ENCODE measurements at regions not wholly inside any gene's neighbourhood (a gene's known extent, or its start where the extent isn't known, plus 50 kb on each side); places are given as distances from the start of the nearest gene placed in this dataset.

- no peak for FAIRE-seq
Observed at GRCh38 chr10:117878626-117879025, 168.1 kb downstream of the RAB11FIP2 start.

GRCh38 chr10:117884093-117884492 is 162.6 kb downstream of the RAB11FIP2 start:
- ChIA-PET POLR2A (no interaction called here), CTCF (no interaction called here)
- TF ChIP-seq RAD21 (conservative IDR thresholded peaks at IDR 0.05 in 1 of 2, IDR thresholded peaks at IDR 0.05 in 1 of 2) (no peak), RCOR1 (IDR thresholded peaks at IDR 0.05; ENCODE audit: low read depth, low read length) (no peak)
- no peak overlapping the region for H3K4me3 ChIP-seq
- H3K4me2 ChIP-seq: no peak overlapping the region
- H3K27ac ChIP-seq: no peak overlapping the region
- DNase-seq (ENCODE audit: low read depth in 1 of 2, low spot score in 1 of 2) (no peak), ATAC-seq (no peak), FAIRE-seq (no peak)
- 26% methylated on average over 3 of the region's 4 CpGs for WGBS (ENCODE audit: missing lambda C conversion rate)
- no peaks in the 10 kb centered on the region for H3K9me3 ChIP-seq
- H3K4me1 ChIP-seq: no peaks in the 10 kb centered on the region

More at GRCh38 chr10:117878626-117879025, 168.1 kb downstream of the RAB11FIP2 start:
- no peak for ATAC-seq
- POLR2A ChIA-PET: no interaction called here
- no peaks in the 10 kb centered on the region for H3K4me1 ChIP-seq
- no peaks in the 10 kb centered on the region for H3K9me3 ChIP-seq
- no peak overlapping the region for H3K27ac ChIP-seq
- H3K4me2 ChIP-seq: no peak overlapping the region
- WGBS (ENCODE audit: missing lambda C conversion rate): 1% methylated on average over 5 of the region's 5 CpGs
- DNase-seq (ENCODE audit: low read depth in 1 of 2, low spot score in 1 of 2): no peak
- TF ChIP-seq ZFP36 (IDR thresholded peaks at IDR 0.05; ENCODE audit: borderline replicate concordance, partially characterized antibody) (no peak), RARB (CRISPR knock-in tag; IDR thresholded peaks at IDR 0.05) (no peak), ZC3H11A (IDR thresholded peaks at IDR 0.05) (no peak), FOSL2 (IDR thresholded peaks at IDR 0.05) (no peak), FOSL2 (CRISPR knock-in tag; IDR thresholded peaks at IDR 0.05) (no peak), JUN (IDR thresholded peaks at IDR 0.05) (no peak), CTCF (IDR thresholded peaks at IDR 0.05) (no peak), HDAC2 (IDR thresholded peaks at IDR 0.05) (no peak), ELK1 (IDR thresholded peaks at IDR 0.05; ENCODE audit: low read depth, low read length) (no peak), KDM1A (IDR thresholded peaks at IDR 0.05; ENCODE audit: low read depth) (no peak), RAD21 (conservative IDR thresholded peaks at IDR 0.05 in 1 of 2, IDR thresholded peaks at IDR 0.05 in 1 of 2) (no peak), HOXB5 (CRISPR knock-in tag; IDR thresholded peaks at IDR 0.05) (no peak), MAFK (IDR thresholded peaks at IDR 0.05; ENCODE audit: partially characterized antibody) (no peak), ZSCAN20 (CRISPR knock-in tag; IDR thresholded peaks at IDR 0.05) (no peak)
- H3K4me3 ChIP-seq: no peak overlapping the region
- CTCF ChIA-PET: interaction anchor here (1.5 kb wide), 1 partner anchor 18 kb away, joined by 4 read pairs; no protein-coding TSS in a partner anchor

- CTCF ChIA-PET: no interaction called here
- no peak for ATAC-seq
- POLR2A ChIA-PET: no interaction called here
Observed at GRCh38 chr10:117884592-117884991, 162.1 kb downstream of the RAB11FIP2 start.

More at GRCh38 chr10:117884592-117884991, 162.1 kb downstream of the RAB11FIP2 start:
- no peak overlapping the region for H3K4me2 ChIP-seq
- H3K4me3 ChIP-seq: no peak overlapping the region
- DNase-seq (ENCODE audit: low read depth in 1 of 2, low spot score in 1 of 2) (no peak), FAIRE-seq (no peak)
- TF ChIP-seq HOXB13 (CRISPR knock-in tag; IDR thresholded peaks at IDR 0.05; ENCODE audit: low read depth): no peak
- TF ChIP-seq CBX2 (IDR thresholded peaks at IDR 0.05; ENCODE audit: borderline replicate concordance, low read depth): no peak
- TF ChIP-seq NR3C1 (IDR thresholded peaks at IDR 0.05): no peak
- TF ChIP-seq TP53 (CRISPR knock-in tag; IDR thresholded peaks at IDR 0.05): no peak
- TF ChIP-seq USF2 (IDR thresholded peaks at IDR 0.05): no peak
- no peak for TF ChIP-seq CBX8 (IDR thresholded peaks at IDR 0.05)
- TF ChIP-seq JUNB (IDR thresholded peaks at IDR 0.05): no peak
- no peak for TF ChIP-seq KDM1A (IDR thresholded peaks at IDR 0.05; ENCODE audit: low read depth)
- TF ChIP-seq PHF8 (IDR thresholded peaks at IDR 0.05; ENCODE audit: borderline replicate concordance, low read depth): no peak
- no peak for TF ChIP-seq ATOH8 (CRISPR knock-in tag; IDR thresholded peaks at IDR 0.05; ENCODE audit: low read depth)
- no peak for TF ChIP-seq HEYL (CRISPR knock-in tag; IDR thresholded peaks at IDR 0.05)
- TF ChIP-seq HMGXB4 (CRISPR knock-in tag; IDR thresholded peaks at IDR 0.05; ENCODE audit: borderline replicate concordance): no peak
- TF ChIP-seq E2F6 (IDR thresholded peaks at IDR 0.05; ENCODE audit: borderline replicate concordance, low read depth): no peak
- TF ChIP-seq JUN (IDR thresholded peaks at IDR 0.05): no peak
- TF ChIP-seq MAX (IDR thresholded peaks at IDR 0.05): no peak
- H3K9me3 ChIP-seq: no peaks in the 10 kb centered on the region
- whole genome bisulfite sequencing (ENCODE audit: missing lambda C conversion rate): 48% methylated on average over 6 of the region's 6 CpGs
- no peak overlapping the region for H3K27ac ChIP-seq
- no peaks in the 10 kb centered on the region for H3K4me1 ChIP-seq

All from A549 (cell line).